Psoas muscle (tissue), 7 donors: ENCODE measurements at regions not wholly inside any gene's neighbourhood (a gene's known extent, or its start where the extent isn't known, plus 50 kb on each side); places are given as distances from the start of the nearest gene placed in this dataset.

Experiments
- ATAC-seq, 4 donors: fragments of 200-7000 bp; cut with Tn5 transposase; one replicate each; pipeline ENCODE4 v1.9.1; 2020; ENCODE audit warnings: moderate library complexity in 3 of 4, mild to moderate bottlenecking in 2 of 4
- DNase-seq, 2 donors: peaks; one replicate each; pipeline ENCODE4 v3.0.0-alpha.2; 2020
- H3K27ac ChIP-seq: fragments of 200-600 bp; one replicate; pipeline ENCODE4 v1.8.0; 2022
- H3K27me3 ChIP-seq, 3 donors: fragments of 200-600 bp in 1 of 3; one replicate each; pipeline versions ENCODE4 v1.6.1 to v1.8.0; 2013 to 2022; ENCODE audit warnings: low read length in 2 of 3, mild to moderate bottlenecking in 2 of 3, moderate library complexity in 1 of 3; ENCODE audit not compliant: insufficient read depth in 3 of 3
- H3K36me3 ChIP-seq, 2 donors: fragments of 200-600 bp in 1 of 2; one replicate each; pipeline versions ENCODE4 v1.6.1 to v1.8.0; 2013 to 2022; ENCODE audit warnings: low read depth in 1 of 2, mild to moderate bottlenecking in 1 of 2, moderate library complexity in 1 of 2; ENCODE audit not compliant: insufficient read depth in 1 of 2
- H3K4me1 ChIP-seq: fragments of 200-600 bp; one replicate; pipeline ENCODE4 v1.8.0; 2022
- H3K4me3 ChIP-seq: fragments of 200-600 bp; one replicate; pipeline ENCODE4 v1.8.0; 2022; ENCODE audit warnings: mild to moderate bottlenecking
- H3K9me3 ChIP-seq: fragments of 200-600 bp; one replicate; pipeline ENCODE4 v1.8.0; 2022
- WGBS, 3 donors: extraction: QIAGEN DNeasy Blood & Tissue Kit; methylation state at CpG; one replicate each; pipeline versions ENCODE4 v1.1.6 to v1.1.7; 2013; 5-methylcytosine and 5-hydroxymethylcytosine counted together
- intact Hi-C, 2 donors: fragments of 100-400 bp; cut with DNase I; formaldehyde crosslinking; loops; one replicate each; pipeline versions ENCODE4 v1.11.0 to v1.14.2; 2022
- TF ChIP-seq, protein P1 (sequence below): fragments of 200-600 bp; IDR thresholded peaks from one replicate; pipeline ENCODE4 v1.8.0; 2022; ENCODE audit warnings: antibody characterized with exemption
- donor health status: healthy with polysubstance abuse.
- donor health status: DM: no; HTN: no; CAD: no; lungs with moderate emphysema.
- donor health status: Bipolar disorder and iron deficiency.
- donor health status: healthy.
- donor health status: DM: yes; HTN: yes; CAD: no.
- donor health status: DM: no; HTN: no; CAD: no.
- donor health status: DM: yes; HTN: yes; CAD: no.

- Histone ChIP-seq H3K4me3 (no peak overlapping the region), H3K27ac (no peak overlapping the region), H3K4me1 (peaks cover 10% of the 10 kb centered on the region), H3K27me3 (no peaks in the 10 kb centered on the region), H3K9me3 (no peaks in the 10 kb centered on the region), H3K36me3 (no peaks in the 10 kb centered on the region)
- WGBS, 3 donors: 80 to 90% (median 89%) methylated on average over 3 of the region's 3 CpGs
- TF ChIP-seq, protein P1, sequence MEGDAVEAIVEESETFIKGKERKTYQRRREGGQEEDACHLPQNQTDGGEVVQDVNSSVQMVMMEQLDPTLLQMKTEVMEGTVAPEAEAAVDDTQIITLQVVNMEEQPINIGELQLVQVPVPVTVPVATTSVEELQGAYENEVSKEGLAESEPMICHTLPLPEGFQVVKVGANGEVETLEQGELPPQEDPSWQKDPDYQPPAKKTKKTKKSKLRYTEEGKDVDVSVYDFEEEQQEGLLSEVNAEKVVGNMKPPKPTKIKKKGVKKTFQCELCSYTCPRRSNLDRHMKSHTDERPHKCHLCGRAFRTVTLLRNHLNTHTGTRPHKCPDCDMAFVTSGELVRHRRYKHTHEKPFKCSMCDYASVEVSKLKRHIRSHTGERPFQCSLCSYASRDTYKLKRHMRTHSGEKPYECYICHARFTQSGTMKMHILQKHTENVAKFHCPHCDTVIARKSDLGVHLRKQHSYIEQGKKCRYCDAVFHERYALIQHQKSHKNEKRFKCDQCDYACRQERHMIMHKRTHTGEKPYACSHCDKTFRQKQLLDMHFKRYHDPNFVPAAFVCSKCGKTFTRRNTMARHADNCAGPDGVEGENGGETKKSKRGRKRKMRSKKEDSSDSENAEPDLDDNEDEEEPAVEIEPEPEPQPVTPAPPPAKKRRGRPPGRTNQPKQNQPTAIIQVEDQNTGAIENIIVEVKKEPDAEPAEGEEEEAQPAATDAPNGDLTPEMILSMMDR: no peak
- DNase-seq: no peak
- intact Hi-C loops: no loop called here
- ATAC-seq: no peak
Measured at GRCh38 chr3:181358562-181358961, 353.2 kb upstream of the SOX2 start.

GRCh38 chr3:181358060-181358459 lies 353.7 kb upstream of the SOX2 start:
- 30 to 39% (median 32%) methylated on average over 1 of the region's 1 CpG for WGBS, 3 donors
- H3K27me3 ChIP-seq: no peaks in the 10 kb centered on the region
- intact Hi-C loops: no loop called here
- no peak overlapping the region for H3K4me3 ChIP-seq
- H3K9me3 ChIP-seq: no peaks in the 10 kb centered on the region
- TF ChIP-seq, protein P1: no peak
- peaks cover 10% of the 10 kb centered on the region for H3K4me1 ChIP-seq
- no peak overlapping the region for H3K27ac ChIP-seq
- DNase-seq: no peak
- no peak for ATAC-seq
- no peaks in the 10 kb centered on the region for H3K36me3 ChIP-seq

DNA sequence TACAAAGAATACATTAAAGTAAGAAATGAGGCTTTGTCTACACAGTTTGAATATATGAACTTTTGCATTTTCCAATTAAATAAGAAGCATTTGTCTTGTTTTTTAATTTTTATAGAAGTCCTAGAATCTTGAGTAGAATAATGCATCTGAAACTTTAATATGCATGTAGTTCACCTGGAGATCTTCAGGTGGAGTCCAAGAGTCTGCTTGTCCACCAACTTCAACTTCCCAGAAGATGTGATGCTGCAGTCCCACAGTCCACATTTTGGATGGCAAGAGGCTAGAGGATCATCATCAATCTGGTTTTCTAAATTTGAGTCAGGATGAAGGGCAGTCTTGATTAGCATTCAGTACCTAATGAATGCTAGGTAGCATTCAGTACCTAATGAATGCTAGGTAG lies 357.6 kb upstream of the SOX2 start:
- DNase-seq (no peak), ATAC-seq (no peak)
- Histone ChIP-seq H3K36me3 (no peaks in the 10 kb centered on the region), H3K9me3 (no peaks in the 10 kb centered on the region), H3K4me3 (no peak overlapping the region), H3K27me3 (no peaks in the 10 kb centered on the region), H3K27ac (no peak overlapping the region), H3K4me1 (no peaks in the 10 kb centered on the region)
- TF ChIP-seq, protein P1: no peak
- intact Hi-C loops: no loop called here

- no peak overlapping the region for H3K4me3 ChIP-seq
- ATAC-seq (no peak), DNase-seq (no peak)
- 67 to 73% (median 69%) methylated on average over 5 of the region's 5 CpGs for WGBS, 3 donors
- H3K4me1 ChIP-seq: no peaks in the 10 kb centered on the region
- H3K36me3 ChIP-seq: no peaks in the 10 kb centered on the region
- no peak overlapping the region for H3K27ac ChIP-seq
- no peaks in the 10 kb centered on the region for H3K27me3 ChIP-seq
- intact Hi-C loops: no loop called here
- H3K9me3 ChIP-seq: no peaks in the 10 kb centered on the region
- TF ChIP-seq, protein P1: no peak
Measured at GRCh38 chr3:181344331-181344730, 354.8 kb upstream of the DNAJC19 start.

GRCh38 chr3:181336597-181336996 lies 347.1 kb upstream of the DNAJC19 start:
- Histone ChIP-seq H3K4me3 (no peak overlapping the region), H3K27me3 (no peaks in the 10 kb centered on the region), H3K36me3 (no peaks in the 10 kb centered on the region), H3K9me3 (no peaks in the 10 kb centered on the region), H3K4me1 (no peaks in the 10 kb centered on the region), H3K27ac (no peak overlapping the region)
- 38 to 45% (median 41%) methylated on average over 2 of the region's 2 CpGs for WGBS, 3 donors
- DNase-seq (no peak), ATAC-seq (no peak)
- intact Hi-C loops: no loop called here
- TF ChIP-seq, protein P1: no peak
